Cardiac fibroblast (primary cell): ENCODE measurements at regions not wholly inside any gene's neighbourhood (a gene's known extent, or its start where the extent isn't known, plus 50 kb on each side); places are given as distances from the start of the nearest gene placed in this dataset.
A peak's percentile ranks its signal among the peaks of the same experiment; 100 is the strongest.

Source experiments
- DNase-seq, 2 donors: peaks; one replicate each; pipeline versions ENCODE4 v3.0.0 to v3.0.0-alpha.2; 2010; ENCODE audit warnings: low read depth in 2 of 2
- H3K4me3 ChIP-seq, 2 donors: replicated peaks in 1 of 2; 1 replicate in 1 of 2; 2 replicates in 1 of 2; pipeline ENCODE4 v1.5.1; 2011; ENCODE audit warnings: low read depth in 2 of 2, low read length in 2 of 2, mild to moderate bottlenecking in 2 of 2, moderate library complexity in 1 of 2
- CTCF ChIP-seq: IDR thresholded peaks from one replicate; pipeline ENCODE4 v1.5.1; 2011; ENCODE audit warnings: low read depth, mild to moderate bottlenecking, low read length, inconsistent platforms

GRCh38 chr9:27785714-27786100 lies 212.4 kb upstream of the C9orf72 start:
- TF ChIP-seq CTCF, result no peak
- no peak overlapping the region for H3K4me3 ChIP-seq
- DNase-seq, result peak in 1 of 2 donors; percentile 59

- peak; percentile 47 for TF ChIP-seq CTCF
- no peak overlapping the region for H3K4me3 ChIP-seq
- DNase-seq, result peak in 1 of 2 donors; percentile 62
Measured at GRCh38 chr9:27787891-27788290, 214.6 kb upstream of the C9orf72 start.

- no peak for TF ChIP-seq CTCF
- H3K4me3 ChIP-seq, result no peak overlapping the region
- peak in 1 of 2 donors; percentile 8 for DNase-seq
Measured at GRCh38 chr9:27791311-27791710, 218.0 kb upstream of the C9orf72 start.

GRCh38 chr9:27792971-27793689 lies 219.8 kb upstream of the C9orf72 start:
- TF ChIP-seq CTCF, result no peak
- no peak overlapping the region for H3K4me3 ChIP-seq
- DNase-seq, result no peak

- TF ChIP-seq CTCF, result no peak
- H3K4me3 ChIP-seq, result no peak overlapping the region
- DNase-seq, result no peak
Measured at GRCh38 chr9:27799326-27799725, 226.0 kb upstream of the C9orf72 start.

GRCh38 chr9:27800159-27800558 lies 226.9 kb upstream of the C9orf72 start:
- TF ChIP-seq CTCF, result no peak
- no peak for DNase-seq
- no peak overlapping the region for H3K4me3 ChIP-seq

- DNase-seq, result no peak
- no peak for TF ChIP-seq CTCF
- H3K4me3 ChIP-seq, result no peak overlapping the region
Measured at GRCh38 chr9:27800692-27801370, 227.6 kb upstream of the C9orf72 start.
